Stimulated activated CD4-positive, alpha-beta T cell treated with anti-CD3 and anti-CD28 coated beads, Interleukin-1b, Interleukin-23, amount 100 ng/mL, for 24 hours (primary cell): ENCODE measurements at regions not wholly inside any gene's neighbourhood (a gene's known extent, or its start where the extent isn't known, plus 50 kb on each side); places are given as distances from the start of the nearest gene placed in this dataset.
A peak's percentile ranks its signal among the peaks of the same experiment; 100 is the strongest.
"Not testable (repeated sequence)": the region's sequence is repeated elsewhere in the genome, so short reads cannot be mapped to it uniquely, and the experiment has no call there.

Experiments used
- DNase-seq, 4 experiments: peaks; one replicate each; pipeline ENCODE4 v3.0.0-alpha.2; 2020; ENCODE audit warnings: low read depth in 4 of 4, low spot score in 1 of 4

DNA sequence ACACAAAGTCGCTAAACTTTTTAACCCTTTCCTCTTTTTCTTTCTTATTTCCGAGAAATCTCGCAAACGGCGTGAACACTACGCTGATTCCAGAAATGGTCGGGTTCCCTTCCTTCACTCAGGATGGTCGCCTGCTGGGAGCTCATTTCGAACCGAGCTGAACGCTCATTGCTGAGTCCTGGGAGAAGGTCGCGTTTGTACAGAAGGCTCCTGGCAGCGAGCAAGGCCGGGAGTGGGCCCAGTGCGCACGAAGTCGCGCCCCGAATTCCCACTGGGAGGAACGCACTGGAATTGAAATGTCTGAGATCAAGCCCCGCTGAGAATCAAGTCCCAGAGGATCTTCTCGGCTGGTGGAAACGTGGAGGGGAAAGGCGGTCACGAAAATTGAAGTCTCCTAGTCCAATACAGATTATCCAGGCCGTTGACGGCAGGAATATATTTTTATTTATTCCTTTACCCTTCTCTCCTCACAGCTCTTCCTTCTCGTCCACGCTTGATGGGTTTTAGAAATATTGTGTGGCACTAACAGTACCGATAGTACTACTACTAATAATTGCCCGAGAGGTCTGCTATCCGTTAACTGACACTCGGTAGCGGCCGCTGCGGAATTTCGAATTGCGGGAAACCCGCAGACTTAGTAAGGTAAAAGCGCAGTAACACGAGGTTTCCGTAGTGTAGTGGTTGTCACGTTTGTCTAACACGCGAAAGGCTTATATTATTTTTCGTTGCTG lies 207.2 kb upstream of the ZNF184 start:
- no peak for DNase-seq

DNA sequence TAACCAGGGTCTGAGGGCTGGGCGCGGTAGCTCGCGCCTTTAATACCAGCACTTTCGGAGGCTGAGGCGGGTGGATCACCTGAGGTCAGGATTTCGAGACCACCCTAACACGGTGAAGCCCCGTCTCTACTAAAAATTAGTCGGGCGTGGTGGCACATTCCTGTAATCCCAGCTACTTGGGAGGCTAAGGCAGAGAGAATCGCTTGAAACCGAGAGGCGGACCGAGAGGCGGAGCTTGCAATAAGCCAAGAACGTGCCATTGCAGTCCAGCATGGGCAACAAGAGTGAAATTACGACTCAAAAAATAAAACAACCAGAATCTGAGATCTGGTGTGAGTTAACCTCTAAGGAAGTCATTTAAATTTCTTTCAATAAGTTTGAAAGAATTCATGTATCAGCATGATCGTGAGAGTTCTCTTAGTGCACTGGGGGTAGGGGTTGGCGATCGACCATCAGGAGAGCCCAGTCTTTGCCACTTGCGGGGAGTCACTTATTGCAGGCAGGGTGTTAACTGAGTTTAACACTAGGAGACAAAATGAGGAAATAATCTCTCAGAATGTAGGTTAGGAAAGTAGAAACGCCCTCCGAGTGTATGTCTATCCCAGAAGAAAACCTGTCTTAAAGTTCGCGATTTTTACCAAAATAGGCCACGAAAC lies 206.5 kb upstream of the ZNF184 start:
- no peak for DNase-seq

DNA sequence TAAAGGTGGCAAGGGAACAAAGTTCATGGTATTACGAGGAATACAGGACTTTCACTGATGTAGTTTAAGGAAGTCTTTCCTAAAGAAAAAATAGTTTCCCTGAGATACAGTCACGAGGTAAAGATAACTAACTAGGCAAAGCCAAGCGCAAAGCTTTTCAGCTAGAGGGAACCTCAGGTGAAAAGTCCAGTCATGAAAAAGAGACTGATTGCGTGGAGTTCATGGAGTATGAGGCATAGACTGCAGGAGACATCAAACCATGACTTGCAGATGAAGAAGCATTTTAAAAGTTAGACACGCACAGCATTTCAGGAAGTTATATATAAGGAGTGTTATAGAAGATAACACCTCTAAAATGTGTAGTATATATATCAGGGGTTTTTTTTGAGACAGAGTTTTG lies 205.6 kb upstream of the ZNF184 start:
- DNase-seq, result no peak

DNA sequence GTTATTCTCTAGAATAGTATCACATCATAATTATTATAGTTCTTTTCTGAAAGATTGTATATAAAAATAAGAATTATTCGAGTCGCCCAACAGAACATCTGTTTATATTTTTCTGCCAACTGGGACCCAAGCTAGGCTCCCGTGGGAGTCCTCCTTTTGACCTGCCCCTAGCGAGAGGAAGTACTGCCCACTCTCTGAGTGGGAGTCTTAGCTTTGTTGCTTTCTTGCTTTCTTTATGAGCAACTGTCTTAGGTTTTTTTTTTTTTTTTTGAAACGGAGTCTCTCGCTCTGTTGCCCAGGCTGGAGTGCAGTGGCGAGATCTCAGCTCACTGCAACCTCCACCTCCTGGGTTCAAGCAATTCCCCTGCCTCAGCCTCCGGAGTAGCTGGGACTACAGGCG lies 202.0 kb upstream of the ZNF184 start:
- no peak for DNase-seq

DNA sequence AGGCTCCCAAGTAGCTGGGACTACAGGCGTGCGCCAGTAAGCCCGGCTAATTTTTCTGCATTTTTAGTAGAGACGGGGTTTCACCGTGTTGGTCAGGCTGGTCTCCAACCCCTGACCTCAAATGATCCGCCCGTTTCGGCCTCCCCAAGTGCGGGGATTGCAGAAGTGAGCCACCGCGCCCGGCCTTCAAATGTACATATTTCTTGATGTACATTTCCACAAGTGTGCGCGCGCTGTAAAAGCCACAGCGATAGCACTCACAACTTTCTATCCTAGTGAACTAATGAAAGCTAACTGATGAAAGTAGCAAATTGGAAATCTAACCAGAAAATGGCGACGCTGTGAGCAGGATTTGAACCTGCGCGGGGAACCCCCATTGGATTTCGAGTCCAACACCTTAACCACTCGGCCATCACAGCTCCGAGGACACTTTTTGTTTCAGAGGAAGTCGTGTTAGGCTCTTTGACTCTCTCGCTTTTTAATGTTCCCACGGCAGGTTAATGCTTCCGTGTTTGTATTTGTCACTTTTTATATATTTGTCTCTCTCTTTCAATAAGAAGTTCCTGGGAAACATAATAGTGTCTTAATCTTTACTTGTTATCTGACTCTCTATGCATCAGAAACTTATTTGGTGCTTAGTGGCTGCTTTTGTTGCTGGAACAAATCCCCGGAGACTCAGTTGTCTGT lies 199.4 kb upstream of the ZNF184 start:
- DNase-seq, result no peak

DNA sequence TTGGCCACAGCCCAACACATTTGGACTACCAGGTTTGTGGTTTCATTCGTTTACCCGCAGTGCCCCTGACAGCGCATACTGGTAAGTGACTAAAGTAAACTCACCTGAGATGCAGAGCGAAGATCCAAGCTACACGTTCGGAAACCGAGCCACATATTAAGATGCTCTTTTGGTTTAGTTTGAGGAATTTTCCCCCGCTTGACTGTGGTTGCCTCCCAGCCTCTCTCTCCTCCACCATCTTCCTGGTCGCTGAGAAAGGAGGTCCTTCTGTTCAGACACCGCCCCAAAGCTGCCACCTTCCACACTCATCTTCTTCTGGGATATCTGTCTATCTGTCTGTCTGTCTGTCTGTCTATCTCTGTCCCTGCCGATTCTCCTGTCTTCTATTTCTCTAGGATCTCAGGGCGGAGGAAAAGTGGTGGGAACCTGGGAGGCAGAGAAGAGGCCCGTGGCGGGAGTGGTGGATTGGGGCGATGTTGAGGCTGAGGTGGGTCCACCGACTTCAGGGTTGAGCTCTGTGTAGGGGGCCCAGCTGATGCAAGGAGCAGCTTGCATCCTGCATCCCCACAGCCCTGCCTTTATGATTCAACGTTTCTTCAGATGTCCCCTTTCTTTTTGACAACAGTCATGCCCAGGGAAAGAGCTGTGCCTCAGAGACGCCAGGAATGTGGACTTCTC lies 196.9 kb upstream of the ZNF184 start:
- no peak for DNase-seq

DNA sequence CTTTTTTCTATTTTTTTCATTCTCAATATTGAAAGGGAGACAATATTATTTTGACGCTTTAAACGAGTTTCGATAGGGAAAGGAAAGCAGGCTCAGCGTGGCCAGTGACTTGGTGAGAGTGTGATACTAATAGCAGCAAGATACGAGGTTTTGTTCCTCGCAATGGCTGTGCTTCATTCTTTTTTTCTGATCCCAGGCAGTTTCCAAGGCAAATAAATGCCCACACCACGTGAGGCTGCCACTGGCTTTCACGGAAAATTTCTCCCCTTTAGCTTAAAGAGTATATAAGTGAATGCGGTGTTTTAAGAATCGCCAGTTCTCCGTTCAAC lies 196.4 kb upstream of the ZNF184 start:
- DNase-seq, result no peak

DNA sequence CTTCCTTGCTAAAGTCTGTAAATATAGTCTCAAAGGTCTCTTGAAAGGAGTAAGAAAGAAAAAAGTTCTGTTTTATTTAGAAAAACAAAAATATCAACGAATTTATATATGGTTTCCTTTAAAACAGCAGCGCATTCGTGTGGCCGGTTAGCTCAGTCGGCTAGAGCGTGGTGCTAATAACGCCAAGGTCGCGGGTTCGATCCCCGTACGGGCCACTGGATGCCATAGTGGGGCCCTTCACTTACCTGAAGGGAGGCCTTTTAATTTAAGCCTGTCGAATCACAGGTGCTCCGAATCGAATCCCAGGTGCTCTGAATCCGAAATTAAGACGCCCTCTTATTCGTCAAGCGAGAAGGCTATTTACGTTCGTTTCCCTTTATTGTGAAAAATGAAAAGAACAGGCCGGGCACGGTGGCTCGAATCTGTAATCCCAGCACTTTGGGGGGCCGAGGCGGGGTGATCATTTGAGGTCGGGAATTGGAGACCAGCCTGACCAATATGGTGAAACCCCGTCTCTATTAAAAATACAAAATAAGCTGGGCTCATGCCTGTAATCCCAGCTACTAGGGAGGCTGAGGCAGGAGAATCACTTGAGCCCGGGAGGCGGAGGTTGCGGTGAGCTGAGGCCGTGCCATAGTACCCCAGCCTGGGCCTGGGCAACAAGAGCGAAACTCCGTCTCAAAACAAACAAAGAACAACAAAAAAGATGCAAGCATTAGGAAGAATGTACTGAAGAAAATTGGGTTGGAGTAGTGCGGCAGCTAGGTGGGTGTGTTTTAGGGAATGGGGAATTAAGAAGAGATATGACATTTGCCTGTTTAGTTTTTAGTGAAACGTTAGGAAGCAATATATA lies 195.8 kb upstream of the ZNF184 start:
- DNase-seq, result peak in 3 of 4 experiments; percentile 53 to 67 (median 67)

DNA sequence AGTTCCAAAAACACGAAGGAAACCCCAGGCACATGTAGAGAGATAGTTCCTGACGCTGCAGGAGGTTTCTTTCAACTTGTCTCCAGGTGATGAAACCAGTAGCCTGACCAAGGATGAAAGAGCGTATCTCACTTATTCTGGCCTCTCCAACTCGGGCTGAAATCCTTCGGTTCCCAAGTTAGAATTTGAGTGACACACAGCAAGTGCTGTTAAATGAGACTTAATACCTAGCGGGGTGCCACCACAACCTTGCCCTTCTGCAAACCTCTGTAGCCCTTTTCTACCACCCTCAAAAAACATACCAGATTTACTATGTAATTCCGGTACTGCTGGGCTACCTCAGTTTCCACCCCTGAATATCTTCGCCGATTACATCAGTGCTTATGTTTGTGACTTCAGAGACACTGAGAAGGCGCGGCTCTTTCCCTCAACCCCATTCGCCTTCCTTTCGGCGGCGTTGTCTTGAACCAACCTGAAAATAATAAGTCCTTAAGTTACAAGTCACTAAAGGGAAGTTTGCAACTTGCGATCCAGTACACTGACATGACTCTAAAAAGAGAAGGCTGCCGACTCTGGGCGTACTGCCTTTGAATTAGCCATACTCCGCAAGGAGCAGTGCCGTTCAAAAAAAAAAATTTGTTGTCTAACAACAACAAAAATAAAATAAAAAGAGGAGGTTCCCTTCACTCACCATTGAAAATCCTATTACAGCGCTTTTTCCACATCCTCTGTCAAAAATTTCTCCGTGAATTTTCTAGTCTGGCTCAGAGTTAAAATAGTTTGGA lies 194.9 kb upstream of the ZNF184 start:
- DNase-seq, result no peak

DNA sequence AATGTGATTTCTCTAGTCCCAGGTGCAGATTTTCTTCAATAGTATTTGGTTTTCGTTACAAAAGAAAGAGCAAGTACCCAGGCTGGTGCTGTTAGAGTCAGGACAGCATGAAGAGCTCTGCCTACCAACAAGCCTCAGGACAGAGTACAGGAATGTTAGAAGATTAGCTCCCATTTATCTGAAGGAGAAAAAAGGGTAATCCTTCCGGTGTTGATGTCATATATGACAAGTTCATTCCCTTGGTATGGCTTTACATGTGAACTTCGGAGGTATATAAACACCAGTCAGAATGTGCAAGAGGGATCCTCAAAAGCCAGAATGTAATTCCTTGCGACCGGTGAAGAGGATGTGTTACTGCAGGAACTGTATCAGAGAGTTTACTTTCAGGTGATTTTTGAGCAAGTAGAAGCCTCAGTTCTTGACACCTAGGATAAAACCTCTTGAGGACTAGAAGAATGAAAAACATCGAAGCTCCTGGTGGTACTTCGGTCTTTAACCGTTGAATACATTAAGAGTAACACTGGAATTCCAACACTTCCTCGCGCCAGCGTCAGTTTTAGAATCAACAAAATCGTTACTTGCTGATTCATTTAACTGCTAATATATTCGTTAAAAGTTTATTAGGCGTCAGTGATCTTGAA lies 194.2 kb upstream of the ZNF184 start:
- DNase-seq, result no peak

DNA sequence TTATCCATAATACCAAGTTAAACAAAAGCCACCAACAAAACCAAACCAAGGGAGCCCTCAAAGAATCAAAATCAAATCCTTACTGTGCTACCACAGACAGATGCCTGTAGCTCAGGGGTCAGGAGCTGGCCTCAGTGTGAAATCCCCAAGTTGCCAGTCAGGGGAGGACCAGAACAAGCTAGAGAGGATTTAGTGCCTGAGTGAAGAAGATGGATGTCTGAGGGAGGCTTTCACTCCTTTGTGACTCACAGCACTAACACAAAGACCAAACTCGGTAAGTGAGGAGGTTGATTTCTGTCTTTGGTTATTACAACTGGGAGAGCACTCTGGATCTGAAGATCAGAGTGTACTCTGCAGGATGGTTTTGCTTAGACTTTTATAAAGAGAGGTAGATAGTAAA lies 189.9 kb upstream of the ZNF184 start:
- no peak for DNase-seq

DNA sequence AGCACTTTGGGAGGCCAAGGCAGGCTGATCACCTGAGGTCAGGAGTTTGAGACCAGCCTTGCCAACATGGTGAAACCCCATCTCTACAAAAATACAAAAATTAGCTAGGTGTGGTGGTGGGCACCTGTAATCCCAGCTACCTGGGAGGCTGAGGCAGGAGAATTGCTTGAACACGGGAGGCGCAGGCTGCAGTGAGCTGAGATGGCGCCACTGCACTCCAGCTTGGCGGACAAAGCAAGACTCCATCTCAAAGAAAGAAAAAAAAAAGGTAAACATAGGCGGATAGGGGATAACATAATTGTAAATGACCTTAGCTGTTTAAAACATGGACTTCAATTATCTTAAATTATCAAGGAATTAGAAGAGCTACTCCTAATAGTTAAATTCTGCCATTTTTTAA lies 189.3 kb upstream of the ZNF184 start:
- DNase-seq, result not testable (repeated sequence)

DNA sequence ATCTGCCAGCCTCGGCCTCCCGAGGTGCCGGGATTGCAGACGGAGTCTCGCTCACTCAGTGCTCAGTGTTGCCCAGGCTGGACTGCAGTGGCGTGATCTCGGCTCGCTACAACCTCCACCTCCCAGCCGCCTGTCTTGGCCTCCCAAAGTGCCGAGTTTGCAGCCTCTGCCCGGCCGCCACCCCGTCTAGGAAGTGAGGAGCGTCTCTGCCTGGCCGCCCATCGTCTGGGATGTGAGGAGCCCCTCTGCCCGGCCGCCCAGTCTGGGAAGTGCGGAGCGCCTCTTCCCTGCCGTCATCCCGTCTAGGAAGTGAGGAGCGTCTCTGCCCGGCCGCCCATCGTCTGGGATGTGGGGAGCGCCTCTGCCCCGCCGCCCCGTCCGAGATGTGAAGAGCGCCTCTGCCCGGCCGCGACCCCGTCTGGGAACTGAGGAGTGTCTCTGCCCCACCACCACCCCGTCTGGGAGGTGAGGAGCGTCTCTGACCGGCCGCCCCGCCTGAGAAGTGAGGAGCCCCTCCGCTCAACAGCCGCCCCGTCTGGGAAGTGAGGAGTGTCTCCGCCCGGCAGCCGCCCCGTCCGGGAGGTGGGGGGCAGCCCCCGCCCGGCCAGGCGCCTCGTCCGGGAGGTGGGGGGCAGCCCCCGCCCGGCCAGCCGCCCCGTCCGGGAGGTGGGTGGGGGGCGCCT lies 180.4 kb upstream of the ZNF184 start:
- DNase-seq, result not testable (repeated sequence)

DNA sequence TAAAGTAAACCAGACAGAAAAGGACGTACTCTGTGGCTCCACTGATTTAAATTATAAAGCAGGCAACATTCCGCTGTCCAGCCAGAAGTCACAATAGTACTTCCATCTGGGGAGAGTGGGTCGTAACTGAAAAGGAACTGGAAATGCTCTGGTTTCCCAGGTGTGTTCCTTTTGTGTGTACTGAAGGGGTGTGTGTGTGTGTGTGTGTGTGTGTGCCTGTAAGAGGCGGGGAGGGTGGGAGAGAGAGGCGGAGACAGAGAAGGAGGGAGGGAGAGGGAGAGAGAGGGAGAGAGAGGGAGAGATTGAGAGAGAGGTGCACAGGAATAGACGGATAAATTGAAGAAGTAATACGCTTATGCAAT lies 178.4 kb upstream of the ZNF184 start:
- no peak for DNase-seq

DNA sequence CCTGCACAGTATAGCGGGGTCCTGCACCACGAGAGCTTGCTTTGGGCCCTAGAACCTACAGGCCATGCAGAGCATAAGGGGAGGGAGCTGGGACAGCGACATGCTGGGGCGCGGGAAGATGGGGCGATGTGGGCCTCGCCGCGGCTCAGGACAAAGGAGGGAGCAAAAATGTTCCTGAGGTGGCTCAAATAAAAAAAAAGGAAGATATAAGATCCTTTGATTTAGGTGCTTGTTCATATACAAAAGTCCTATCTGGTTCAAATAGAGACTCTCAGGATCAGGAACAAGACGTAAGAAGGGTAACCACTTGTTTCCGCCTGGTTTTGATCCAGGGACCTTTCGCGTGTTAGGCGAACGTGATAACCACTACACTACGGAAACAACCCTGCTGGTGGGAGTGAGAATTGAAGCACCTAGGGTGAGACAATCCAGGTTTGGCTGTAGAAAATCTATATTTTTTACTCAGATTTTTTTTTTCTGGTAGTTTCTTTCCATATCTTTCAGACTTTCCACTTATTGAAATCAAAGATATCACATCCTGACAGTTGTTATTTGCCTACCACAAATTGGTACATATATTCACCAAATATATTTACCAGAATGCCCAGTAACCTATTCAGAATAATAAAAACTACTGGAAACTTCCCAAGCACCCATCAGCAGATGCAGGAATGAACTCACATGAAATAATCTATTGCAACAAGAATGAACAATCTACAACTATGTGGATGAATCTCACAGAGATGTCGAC lies 177.9 kb upstream of the ZNF184 start:
- peak in 3 of 4 experiments; percentile 23 to 47 (median 33) for DNase-seq

DNA sequence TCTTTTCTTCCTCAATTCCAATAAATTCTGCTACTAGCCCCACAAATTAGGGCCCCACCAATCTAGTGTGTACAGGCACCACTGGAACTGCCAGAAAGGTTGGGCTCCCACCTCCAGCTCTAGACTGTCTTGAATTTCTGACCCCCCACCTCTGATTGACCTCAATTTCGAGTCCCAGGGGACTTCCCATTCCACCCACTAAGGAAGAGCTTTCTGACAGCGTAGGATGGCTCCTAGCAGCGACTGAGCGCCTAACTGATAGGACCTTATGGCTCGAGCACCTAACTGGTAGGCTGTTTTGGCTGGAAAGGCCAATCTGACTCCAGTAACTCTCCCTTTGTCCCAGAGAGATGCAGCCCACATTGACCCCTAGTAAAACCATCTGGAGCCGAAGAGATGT lies 171.6 kb upstream of the ZNF184 start:
- no peak for DNase-seq

DNA sequence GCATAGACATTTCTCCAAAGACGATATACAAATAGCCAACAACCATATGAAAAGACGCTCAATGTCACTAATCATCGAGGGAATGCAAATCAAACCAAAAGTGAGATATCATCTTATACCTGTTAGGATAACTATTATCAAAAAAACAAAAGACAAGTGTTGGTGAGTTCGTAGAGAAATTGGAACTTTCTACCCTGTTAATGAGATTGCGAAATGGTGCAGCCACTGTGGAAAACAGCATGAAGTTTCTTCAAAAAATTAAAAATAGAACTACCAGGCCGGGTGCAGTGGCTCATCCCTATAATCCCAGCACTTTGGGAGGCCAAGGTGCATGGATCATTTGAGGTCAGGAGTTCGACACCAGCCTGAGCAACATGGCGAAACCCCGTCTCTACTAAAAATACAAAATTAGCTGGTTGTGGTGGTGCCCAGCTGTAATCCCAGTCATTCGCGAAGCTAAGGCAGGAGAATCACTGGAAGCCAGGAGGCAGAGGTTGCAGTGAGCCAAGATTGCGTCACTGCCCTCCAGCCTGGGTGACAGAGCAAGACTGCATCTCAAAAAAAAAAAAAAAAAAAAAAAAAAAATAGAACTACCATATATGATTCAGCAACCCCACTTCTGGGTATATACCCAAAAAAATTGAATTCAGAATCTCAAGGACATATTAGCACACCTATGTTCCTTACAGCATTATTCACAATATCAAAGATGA lies 170.0 kb upstream of the ZNF184 start:
- DNase-seq, result no peak

DNA sequence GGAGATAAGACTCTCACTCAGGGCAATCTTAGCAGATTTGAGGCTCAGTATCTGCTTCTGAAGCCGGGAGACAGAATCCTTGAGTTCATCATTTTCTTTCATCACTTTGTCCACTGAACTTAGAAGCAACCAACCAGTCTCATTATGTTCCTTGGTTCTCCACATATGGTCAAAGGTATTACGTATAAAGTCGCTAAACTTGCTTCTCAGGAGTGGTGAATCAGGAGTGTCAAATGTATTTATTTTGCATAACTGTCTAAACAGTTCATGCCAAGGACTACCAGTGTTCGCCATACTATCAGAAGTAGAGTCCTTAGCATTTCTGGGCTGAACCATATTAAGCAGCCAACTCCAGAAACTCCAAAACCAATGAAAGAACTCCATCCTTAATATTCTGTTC lies 163.0 kb upstream of the ZNF184 start:
- DNase-seq, result not testable (repeated sequence)
